Transverse colon (tissue), 4 donors: ENCODE measurements at regions not wholly inside any gene's neighbourhood (a gene's known extent, or its start where the extent isn't known, plus 50 kb on each side); places are given as distances from the start of the nearest gene placed in this dataset.

Experiments
- CTCF ChIP-seq, 5 experiments: fragments of 200-600 bp in 3 of 5; fragments of 450-650 bp in 2 of 5; sonication (generic) in 3 of 5; IDR thresholded peaks; 1 replicate in 2 of 5; 2 replicates in 3 of 5; pipeline ENCODE4 v1.5.1; 2016 to 2017; ENCODE audit warnings: antibody characterized with exemption in 5 of 5, inconsistent platforms in 3 of 5, mild to moderate bottlenecking in 2 of 5, moderate library complexity in 1 of 5
- EP300 ChIP-seq: sonication (generic); formaldehyde crosslinking; IDR thresholded peaks from one replicate; pipeline ENCODE4 v1.6.1; 2017; ENCODE audit warnings: antibody characterized with exemption, low read depth
- POLR2A ChIP-seq: fragments of 450-650 bp; IDR thresholded peaks from one replicate; pipeline ENCODE4 v1.6.1; 2016; ENCODE audit warnings: antibody characterized with exemption, mild to moderate bottlenecking, moderate library complexity
- POLR2AphosphoS5 ChIP-seq, 3 donors: sonication (generic); formaldehyde crosslinking; IDR thresholded peaks; one replicate each; pipeline ENCODE4 v1.6.1; 2016; ENCODE audit warnings: antibody characterized with exemption in 3 of 3

GRCh38 chr1:239833723-239834122 lies 258.0 kb upstream of the FMN2 start:
- TF ChIP-seq CTCF (IDR thresholded peaks at IDR 0.05) (no peak), POLR2A (no peak), EP300 (no peak), POLR2AphosphoS5 (IDR thresholded peaks at IDR 0.05) (no peak)
